Breast epithelium (tissue), 4 donors: ENCODE measurements at regions not wholly inside any gene's neighbourhood (a gene's known extent, or its start where the extent isn't known, plus 50 kb on each side); places are given as distances from the start of the nearest gene placed in this dataset.
"Not testable (repeated sequence)": the region's sequence is repeated elsewhere in the genome, so short reads cannot be mapped to it uniquely, and the experiment has no call there.

Experiments
- DNase-seq, 2 donors: peaks; one replicate each; pipeline ENCODE4 v3.0.0-alpha.2; 2019; ENCODE audit warnings: low spot score in 2 of 2
- H3K27ac ChIP-seq, 2 donors: fragments of 200-600 bp; sonication (generic) in 1 of 2; one replicate each; pipeline ENCODE4 v1.5.1; 2016 to 2019; ENCODE audit warnings: mild to moderate bottlenecking in 1 of 2
- H3K27me3 ChIP-seq, 2 donors: fragments of 200-600 bp; sonication (generic) in 1 of 2; one replicate each; pipeline versions ENCODE4 v1.5.1 to v1.6.0; 2017 to 2019; ENCODE audit warnings: control low read depth in 1 of 2, mild to moderate bottlenecking in 1 of 2
- H3K36me3 ChIP-seq: fragments of 200-600 bp; one replicate; pipeline ENCODE4 v1.5.1; 2019
- H3K4me1 ChIP-seq, 2 donors: fragments of 200-600 bp; sonication (generic); one replicate each; pipeline ENCODE4 v1.5.1; 2016 to 2019; ENCODE audit warnings: control low read depth in 1 of 2
- H3K4me3 ChIP-seq, 3 donors: fragments of 200-600 bp; sonication (generic); 1 replicate in 2 of 3; 2 replicates in 1 of 3; pipeline ENCODE4 v1.5.1; 2016 to 2019; ENCODE audit warnings: mild to moderate bottlenecking in 3 of 3, moderate library complexity in 2 of 3
- H3K9me3 ChIP-seq, 2 donors: fragments of 200-600 bp; sonication (generic) in 1 of 2; one replicate each; pipeline ENCODE4 v1.5.1; 2016 to 2019; ENCODE audit warnings: control low read depth in 1 of 2
- CTCF ChIP-seq, 3 donors: fragments of 450-650 bp; IDR thresholded peaks; one replicate each; pipeline ENCODE4 v1.5.1; 2016 to 2017; ENCODE audit warnings: antibody characterized with exemption in 3 of 3, mild to moderate bottlenecking in 3 of 3, moderate library complexity in 3 of 3
- POLR2A ChIP-seq: fragments of 450-650 bp; IDR thresholded peaks from one replicate; pipeline ENCODE4 v1.6.1; 2016; ENCODE audit warnings: antibody characterized with exemption, mild to moderate bottlenecking, moderate library complexity
- POLR2AphosphoS5 ChIP-seq, 3 donors: sonication (generic); formaldehyde crosslinking; IDR thresholded peaks; one replicate each; pipeline ENCODE4 v1.6.1; 2017; ENCODE audit warnings: antibody characterized with exemption in 3 of 3
- intact Hi-C: fragments of 100-400 bp; cut with DNase I; formaldehyde crosslinking; loops from one replicate; pipeline ENCODE4 v1.15.1; 2023; ENCODE audit warnings: low total_unique reads

DNA sequence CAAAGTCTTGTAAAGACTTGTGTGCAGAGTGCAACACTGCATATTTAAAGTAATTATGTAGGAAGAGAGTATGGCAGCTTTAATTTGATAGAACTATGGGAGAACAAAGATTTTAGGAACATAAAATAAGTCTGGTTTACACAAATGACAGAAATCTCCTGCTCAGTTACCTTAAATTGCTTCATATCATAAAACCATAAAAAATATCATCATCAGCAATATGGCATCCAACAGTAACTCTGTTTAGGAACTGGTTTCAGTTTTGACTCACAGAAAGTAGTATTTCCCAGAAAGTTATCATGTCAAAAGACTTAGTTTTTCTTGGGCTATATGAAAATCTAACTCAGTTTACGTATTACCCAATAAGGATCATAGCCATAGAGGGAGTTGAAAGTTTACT lies 292.1 kb upstream of the PMFBP1 start:
- DNase-seq: no peak
- Histone ChIP-seq H3K4me3 (no peak overlapping the region), H3K27me3 (no peaks in the 10 kb centered on the region), H3K9me3 (no peaks in the 10 kb centered on the region), H3K27ac (no peak overlapping the region), H3K4me1 (no peaks in the 10 kb centered on the region), H3K36me3 (no peaks in the 10 kb centered on the region)
- intact Hi-C loops: no loop called here
- TF ChIP-seq CTCF (IDR thresholded peaks at IDR 0.05) (no peak), POLR2AphosphoS5 (IDR thresholded peaks at IDR 0.05) (no peak)

DNA sequence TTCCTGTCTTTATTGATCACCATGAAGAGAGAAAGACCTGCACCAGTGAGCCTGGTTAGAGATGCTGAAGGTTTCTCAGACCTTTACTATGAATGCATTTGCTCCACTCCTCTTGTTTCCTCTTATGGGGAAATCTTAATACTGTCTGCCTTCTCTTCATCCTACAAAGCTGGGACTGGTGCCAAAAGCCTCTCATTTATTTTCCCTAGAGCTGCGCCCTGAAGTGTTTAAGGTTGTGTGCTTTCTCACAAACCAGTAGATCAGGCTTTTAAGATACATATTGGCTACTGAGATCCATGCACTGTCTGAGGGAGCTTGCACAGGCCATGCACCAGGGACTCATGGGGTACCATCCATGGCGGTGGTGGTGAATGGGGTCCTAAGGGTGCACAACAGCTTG lies 286.1 kb upstream of the PMFBP1 start:
- Histone ChIP-seq H3K4me1 (no peaks in the 10 kb centered on the region), H3K9me3 (peaks cover 0 to 3% of the 10 kb centered on the region in 2 donors), H3K4me3 (no peak overlapping the region), H3K27me3 (no peaks in the 10 kb centered on the region), H3K36me3 (no peaks in the 10 kb centered on the region), H3K27ac (no peak overlapping the region)
- no peak for TF ChIP-seq CTCF (IDR thresholded peaks at IDR 0.05)
- TF ChIP-seq POLR2AphosphoS5 (IDR thresholded peaks at IDR 0.05): no peak
- TF ChIP-seq POLR2A: no peak
- intact Hi-C loops: no loop called here
- DNase-seq: no peak

DNA sequence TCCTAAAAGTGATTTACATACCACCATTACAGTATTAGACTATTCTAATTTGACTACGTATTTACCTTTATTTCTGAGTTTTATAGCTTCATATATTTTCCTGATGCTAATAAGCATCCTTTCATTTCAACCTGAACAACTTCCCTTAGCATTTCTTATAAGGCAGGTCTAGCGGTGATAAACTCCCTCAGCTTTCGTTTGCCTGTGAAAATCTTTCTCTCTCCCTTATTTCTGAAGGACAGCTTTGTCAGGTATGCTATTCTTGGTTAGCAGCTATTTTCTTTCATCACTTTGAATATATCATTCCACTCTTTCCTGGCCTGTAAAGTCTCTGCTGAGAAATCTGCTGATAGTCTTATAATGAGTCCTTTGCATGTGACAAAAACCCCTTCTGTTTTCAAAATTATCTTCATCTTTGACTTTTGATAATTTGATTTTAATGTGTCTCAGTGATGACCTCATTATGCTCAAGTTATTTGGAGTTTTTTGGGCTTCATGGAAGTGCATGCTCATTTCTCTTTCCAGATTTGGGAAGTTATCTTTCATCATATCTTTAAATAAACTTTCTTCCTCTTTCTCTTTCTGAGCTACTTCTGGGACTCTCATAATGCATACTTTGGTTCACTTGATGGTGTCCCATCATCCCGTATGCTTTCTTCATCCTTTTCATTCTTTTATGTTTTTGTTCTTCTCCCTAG lies 285.4 kb upstream of the PMFBP1 start:
- no peaks in the 10 kb centered on the region for H3K4me1 ChIP-seq
- intact Hi-C loops: no loop called here
- no peak for DNase-seq
- TF ChIP-seq CTCF (IDR thresholded peaks at IDR 0.05) (no peak), POLR2AphosphoS5 (IDR thresholded peaks at IDR 0.05) (no peak), POLR2A (no peak)
- H3K27ac ChIP-seq: no peak overlapping the region
- no peak overlapping the region for H3K4me3 ChIP-seq
- no peaks in the 10 kb centered on the region for H3K36me3 ChIP-seq
- H3K9me3 ChIP-seq: peaks cover 0 to 3% of the 10 kb centered on the region in 2 donors
- H3K27me3 ChIP-seq: no peaks in the 10 kb centered on the region

GRCh38 chr16:72455743-72456659 lies 284.0 kb upstream of the PMFBP1 start:
- H3K4me3 ChIP-seq: no peak overlapping the region
- no peak overlapping the region for H3K27ac ChIP-seq
- TF ChIP-seq POLR2A: no peak
- no peak for TF ChIP-seq CTCF (IDR thresholded peaks at IDR 0.05)
- TF ChIP-seq POLR2AphosphoS5 (IDR thresholded peaks at IDR 0.05): no peak
- H3K4me1 ChIP-seq: no peaks in the 10 kb centered on the region
- H3K36me3 ChIP-seq: no peaks in the 10 kb centered on the region
- no peak for DNase-seq
- H3K27me3 ChIP-seq: no peaks in the 10 kb centered on the region
- H3K9me3 ChIP-seq: peaks cover 0 to 3% of the 10 kb centered on the region in 2 donors
- intact Hi-C loops: no loop called here

GRCh38 chr16:72453856-72454255 lies 281.9 kb upstream of the PMFBP1 start:
- intact Hi-C loops, H3K4me1 ChIP-seq: not testable (repeated sequence)

More at GRCh38 chr16:72453856-72454255, 281.9 kb upstream of the PMFBP1 start:
- H3K27me3 ChIP-seq, H3K4me3 ChIP-seq, H3K36me3 ChIP-seq, DNase-seq, H3K9me3 ChIP-seq, H3K27ac ChIP-seq: not testable (repeated sequence)
